HUES64 (cell line): ENCODE measurements at regions not wholly inside any gene's neighbourhood (a gene's known extent, or its start where the extent isn't known, plus 50 kb on each side); places are given as distances from the start of the nearest gene placed in this dataset.
"Not testable (repeated sequence)": the region's sequence is repeated elsewhere in the genome, so short reads cannot be mapped to it uniquely, and the experiment has no call there.

Experiments
- H3K27ac ChIP-seq: 2 replicates; pipeline ENCODE4 v1.7.0; 2013; ENCODE audit warnings: low read depth, low read length, inconsistent platforms
- H3K27me3 ChIP-seq: 2 replicates; pipeline ENCODE4 v1.6.1; 2013; ENCODE audit warnings: mild to moderate bottlenecking, low read length; ENCODE audit not compliant: insufficient read depth
- H3K36me3 ChIP-seq: 2 replicates; pipeline ENCODE4 v1.6.1; 2013; ENCODE audit warnings: mild to moderate bottlenecking, low read length; ENCODE audit not compliant: insufficient read depth
- H3K4me1 ChIP-seq: 2 replicates; pipeline ENCODE4 v1.6.1; 2013; ENCODE audit warnings: mild to moderate bottlenecking, low read length, moderate library complexity; ENCODE audit not compliant: insufficient read depth
- H3K4me3 ChIP-seq: 2 replicates; pipeline ENCODE4 v1.5.1; 2013; ENCODE audit warnings: mild to moderate bottlenecking, low read length, moderate library complexity
- H3K9ac ChIP-seq: 2 replicates; pipeline ENCODE4 v1.6.1; 2013; ENCODE audit warnings: mild to moderate bottlenecking, low read depth, low read length
- H3K9me3 ChIP-seq: 2 replicates; pipeline ENCODE4 v1.6.1; 2013; ENCODE audit warnings: low read depth, low read length; ENCODE audit not compliant: insufficient read depth
- WGBS: fragments of 150-250, 120-280 bp; methylation state at CpG from one replicate; pipeline ENCODE4 v1.1.7; 2013; ENCODE audit warnings: missing lambda C conversion rate; 5-methylcytosine and 5-hydroxymethylcytosine counted together

GRCh38 chr14:86775896-86776295 lies 1217.1 kb downstream of the GALC start:
- WGBS: 95% methylated on average over 3 of the region's 3 CpGs
- not testable (repeated sequence) for H3K27me3 ChIP-seq, H3K27ac ChIP-seq, H3K9me3 ChIP-seq, H3K4me1 ChIP-seq, H3K9ac ChIP-seq, H3K36me3 ChIP-seq, H3K4me3 ChIP-seq

DNA sequence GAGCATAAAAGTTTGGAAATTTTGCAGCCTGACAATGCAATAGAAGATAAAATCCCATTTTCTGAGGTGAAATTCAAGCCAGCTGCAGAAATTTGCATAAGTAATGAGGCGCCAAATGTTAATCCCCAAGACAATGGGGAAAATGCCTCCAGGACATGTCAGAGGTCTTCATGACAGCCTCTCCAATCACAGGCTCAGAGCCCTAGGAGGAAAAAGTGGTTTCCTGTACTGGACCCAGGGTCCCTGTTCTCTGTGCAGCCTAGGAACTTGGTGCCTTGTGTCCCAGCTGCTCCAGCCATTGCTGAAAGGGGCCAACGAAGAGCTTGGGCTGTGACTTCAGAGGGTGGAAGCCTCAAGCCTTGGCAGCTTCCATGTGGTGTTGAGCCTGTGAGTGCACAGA lies 1218.1 kb downstream of the GALC start:
- Histone ChIP-seq H3K36me3 (no peaks in the 10 kb centered on the region), H3K4me3 (no peak overlapping the region), H3K4me1 (no peaks in the 10 kb centered on the region), H3K9me3 (no peaks in the 10 kb centered on the region), H3K27ac (no peak overlapping the region), H3K9ac (no peak overlapping the region), H3K27me3 (no peaks in the 10 kb centered on the region)
- 68% methylated on average over 2 of the region's 2 CpGs for WGBS

GRCh38 chr14:86772075-86772474 lies 1220.9 kb downstream of the GALC start:
- H3K4me1 ChIP-seq: no peaks in the 10 kb centered on the region
- H3K9me3 ChIP-seq: no peaks in the 10 kb centered on the region
- no peaks in the 10 kb centered on the region for H3K27me3 ChIP-seq
- H3K27ac ChIP-seq: no peak overlapping the region
- H3K4me3 ChIP-seq: no peak overlapping the region
- no peak overlapping the region for H3K9ac ChIP-seq
- no peaks in the 10 kb centered on the region for H3K36me3 ChIP-seq
- WGBS: 88% methylated on average over 1 of the region's 1 CpG

- Histone ChIP-seq H3K27me3 (no peaks in the 10 kb centered on the region), H3K4me3 (no peak overlapping the region)
- 100% methylated on average over 3 of the region's 3 CpGs for WGBS
Observed at GRCh38 chr14:86770186-86770585, 1222.8 kb downstream of the GALC start.

GRCh38 chr14:86766469-86766868 lies 1226.5 kb downstream of the GALC start:
- H3K9me3 ChIP-seq: no peaks in the 10 kb centered on the region
- no peak overlapping the region for H3K27ac ChIP-seq
- H3K9ac ChIP-seq: no peak overlapping the region
- WGBS: 96% methylated on average over 4 of the region's 4 CpGs
- no peaks in the 10 kb centered on the region for H3K4me1 ChIP-seq
- no peaks in the 10 kb centered on the region for H3K27me3 ChIP-seq
- H3K4me3 ChIP-seq: no peak overlapping the region
- H3K36me3 ChIP-seq: no peaks in the 10 kb centered on the region

More at GRCh38 chr14:86770186-86770585, 1222.8 kb downstream of the GALC start:
- Histone ChIP-seq H3K9me3 (no peaks in the 10 kb centered on the region), H3K9ac (no peak overlapping the region), H3K4me1 (no peaks in the 10 kb centered on the region), H3K27ac (no peak overlapping the region), H3K36me3 (no peaks in the 10 kb centered on the region)

DNA sequence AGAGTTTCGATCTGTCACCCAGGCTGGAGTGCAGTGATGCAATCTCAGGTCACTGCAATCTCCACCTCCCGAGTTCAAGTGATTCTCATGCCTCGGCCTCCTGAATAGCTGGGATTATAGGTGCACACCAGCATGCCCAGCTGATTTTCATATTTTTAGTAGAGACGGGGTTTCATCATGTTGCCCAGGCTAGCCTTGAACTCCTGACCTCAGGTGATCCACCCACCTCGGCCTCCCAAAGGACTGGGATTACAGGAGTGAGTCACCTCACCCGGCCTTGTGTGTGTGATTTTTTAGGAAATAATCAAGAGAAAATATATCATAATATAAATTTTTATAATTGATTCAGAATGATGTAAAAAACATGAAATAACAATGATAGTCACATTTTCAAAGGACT lies 1231.4 kb downstream of the GALC start:
- no peaks in the 10 kb centered on the region for H3K9me3 ChIP-seq
- no peaks in the 10 kb centered on the region for H3K27me3 ChIP-seq
- no peak overlapping the region for H3K27ac ChIP-seq
- H3K36me3 ChIP-seq: no peaks in the 10 kb centered on the region
- H3K4me1 ChIP-seq: no peaks in the 10 kb centered on the region
- no peak overlapping the region for H3K4me3 ChIP-seq
- H3K9ac ChIP-seq: no peak overlapping the region
- WGBS: 93% methylated on average over 5 of the region's 6 CpGs

GRCh38 chr14:86756521-86757190 lies 1226.7 kb downstream of the FLRT2 start:
- no peaks in the 10 kb centered on the region for H3K27me3 ChIP-seq
- no peak overlapping the region for H3K9ac ChIP-seq
- no peaks in the 10 kb centered on the region for H3K36me3 ChIP-seq
- 95% methylated on average over 6 of the region's 7 CpGs for WGBS
- H3K4me1 ChIP-seq: no peaks in the 10 kb centered on the region
- no peak overlapping the region for H3K4me3 ChIP-seq
- peaks cover 14% of the 10 kb centered on the region for H3K9me3 ChIP-seq
- no peak overlapping the region for H3K27ac ChIP-seq

DNA sequence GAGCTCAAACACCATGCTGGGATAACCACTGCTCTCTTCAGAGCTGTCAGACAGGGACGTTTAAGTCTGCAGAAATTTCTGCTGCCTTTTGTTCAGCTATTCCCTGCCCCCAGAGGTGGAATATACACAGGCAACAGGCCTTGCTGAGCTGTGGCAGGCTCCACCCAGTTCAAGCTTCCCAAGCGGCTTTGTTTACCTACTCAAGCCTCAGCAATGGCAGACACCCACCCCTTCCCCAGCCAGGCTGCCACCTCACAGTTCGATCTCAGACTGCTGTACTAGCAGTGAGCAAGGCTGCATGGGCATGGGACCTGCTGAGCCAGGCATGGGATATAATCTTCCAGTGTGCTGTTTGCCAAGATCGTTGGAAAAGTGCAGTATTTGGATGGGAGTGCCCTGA lies 1220.5 kb downstream of the FLRT2 start:
- WGBS: 92% methylated on average over 4 of the region's 4 CpGs

DNA sequence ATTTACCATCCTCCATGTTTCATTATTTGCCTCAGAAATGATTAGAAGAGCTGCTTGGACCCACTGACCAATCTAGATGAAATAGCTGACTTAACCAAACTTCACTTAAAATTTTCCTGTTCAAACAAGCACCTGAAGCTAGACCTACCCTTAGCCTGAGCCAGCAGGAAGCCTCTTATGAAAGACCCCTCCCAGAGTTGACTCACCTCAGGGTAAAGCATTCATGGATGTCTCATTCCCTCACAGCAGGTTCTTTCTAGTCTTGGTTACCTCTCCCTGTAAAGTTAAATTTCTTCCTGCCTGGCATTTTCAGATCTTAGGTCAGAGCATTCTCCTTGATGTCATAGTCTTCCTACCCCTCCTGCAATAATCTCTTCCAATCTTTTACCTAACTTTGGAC lies 1209.8 kb downstream of the FLRT2 start:
- H3K27ac ChIP-seq: peak overlapping the region; percentile 67

More for the DNA sequence above, 1220.5 kb downstream of the FLRT2 start:
- H3K27me3 ChIP-seq, H3K9ac ChIP-seq, H3K36me3 ChIP-seq, H3K4me1 ChIP-seq, H3K4me3 ChIP-seq, H3K27ac ChIP-seq: not testable (repeated sequence)
- peaks cover 14% of the 10 kb centered on the region for H3K9me3 ChIP-seq

GRCh38 chr14:86731427-86731826 lies 1201.5 kb downstream of the FLRT2 start:
- not testable (repeated sequence) for H3K27me3 ChIP-seq, H3K9ac ChIP-seq, H3K36me3 ChIP-seq, H3K27ac ChIP-seq, H3K4me1 ChIP-seq, H3K4me3 ChIP-seq, H3K9me3 ChIP-seq
- WGBS: 70% methylated on average over 2 of the region's 2 CpGs

More for the DNA sequence above, 1209.8 kb downstream of the FLRT2 start:
- Histone ChIP-seq H3K9ac (no peak overlapping the region), H3K4me3 (no peak overlapping the region), H3K9me3 (no peaks in the 10 kb centered on the region), H3K36me3 (no peaks in the 10 kb centered on the region), H3K4me1 (peaks cover 12% of the 10 kb centered on the region), H3K27me3 (no peaks in the 10 kb centered on the region)

GRCh38 chr14:86723254-86723624 lies 1193.3 kb downstream of the FLRT2 start:
- no peaks in the 10 kb centered on the region for H3K9me3 ChIP-seq
- no peaks in the 10 kb centered on the region for H3K4me1 ChIP-seq
- no peak overlapping the region for H3K27ac ChIP-seq
- H3K4me3 ChIP-seq: no peak overlapping the region
- H3K27me3 ChIP-seq: no peaks in the 10 kb centered on the region
- H3K36me3 ChIP-seq: no peaks in the 10 kb centered on the region
- H3K9ac ChIP-seq: no peak overlapping the region

DNA sequence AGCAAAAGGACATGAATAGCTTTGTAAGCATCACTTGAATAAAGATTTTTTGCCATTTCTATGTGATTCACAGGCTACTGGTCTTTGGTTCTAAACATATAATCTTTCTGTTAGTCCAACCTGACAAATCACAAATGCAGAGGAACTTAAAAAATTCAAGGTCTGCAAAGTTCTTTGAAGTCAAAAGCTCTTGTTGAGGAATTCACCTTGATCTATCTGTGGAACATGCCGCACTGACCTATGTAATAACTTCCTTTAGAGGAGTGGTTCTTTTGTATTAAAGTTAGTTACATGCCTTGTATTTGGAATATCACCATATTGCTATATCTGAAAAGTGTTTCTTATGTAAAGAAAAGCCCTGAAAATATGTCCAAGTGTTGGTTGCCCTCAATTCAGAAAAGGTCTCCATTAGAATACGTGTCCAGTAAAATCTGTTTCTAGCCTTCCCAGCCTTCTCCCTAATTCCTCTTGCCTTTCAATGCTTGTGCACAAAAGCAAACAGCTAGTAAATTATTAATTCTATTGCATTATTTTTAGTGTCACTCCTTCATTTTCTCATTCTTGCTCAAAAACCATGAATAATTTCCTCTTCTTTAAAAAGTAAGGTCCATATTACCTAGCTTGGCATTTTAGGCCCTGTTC lies 1192.8 kb downstream of the FLRT2 start:
- Histone ChIP-seq H3K4me3 (no peak overlapping the region), H3K36me3 (no peaks in the 10 kb centered on the region), H3K27me3 (no peaks in the 10 kb centered on the region), H3K4me1 (no peaks in the 10 kb centered on the region), H3K27ac (no peak overlapping the region), H3K9ac (no peak overlapping the region), H3K9me3 (no peaks in the 10 kb centered on the region)
- WGBS: 93% methylated on average over 2 of the region's 2 CpGs
